ENCODE measurements at regions not wholly inside any gene's neighbourhood (a gene's known extent, or its start where the extent isn't known, plus 50 kb on each side); places are given as distances from the start of the nearest gene placed in this dataset.
A peak's percentile ranks its signal among the peaks of the same experiment; 100 is the strongest.
"Not testable (repeated sequence)": the region's sequence is repeated elsewhere in the genome, so short reads cannot be mapped to it uniquely, and the experiment has no call there.

- H3K27me3 ChIP-seq = no peaks in the 10 kb centered on the region
- no peaks in the 10 kb centered on the region for H3K9me3 ChIP-seq
- ATAC-seq (no peak), DNase-seq (no peak)
- H3K27ac ChIP-seq = no peak overlapping the region
- no peaks in the 10 kb centered on the region for H3K4me1 ChIP-seq
- no peak for TF ChIP-seq POLR2A (IDR thresholded peaks at IDR 0.05)
- no peak for TF ChIP-seq CTCF (IDR thresholded peaks at IDR 0.05)
- WGBS, 4 donors = 82 to 97% (median 89%) methylated on average over 1 of the region's 1 CpG
- no peaks in the 10 kb centered on the region for H3K36me3 ChIP-seq
- intact Hi-C loops (cut with DNase I) = no loop called here
- no peak overlapping the region for H3K4me3 ChIP-seq
Measured at GRCh38 chr2:185984670-185985069, 246.1 kb downstream of the FSIP2 start.

GRCh38 chr2:185988907-185989306 lies 250.3 kb downstream of the FSIP2 start:
- DNase-seq; H3K36me3 ChIP-seq; intact Hi-C loops (cut with DNase I); H3K9me3 ChIP-seq; H3K4me3 ChIP-seq; H3K27me3 ChIP-seq; H3K4me1 ChIP-seq; H3K27ac ChIP-seq; ATAC-seq: not testable (repeated sequence)
- 88 to 90% (median 89%) methylated on average over 5 of the region's 5 CpGs for WGBS, 4 donors

GRCh38 chr2:185990861-185991525 lies 252.4 kb downstream of the FSIP2 start:
- no peaks in the 10 kb centered on the region for H3K4me1 ChIP-seq
- no peak for TF ChIP-seq POLR2A (IDR thresholded peaks at IDR 0.05)
- TF ChIP-seq CTCF (IDR thresholded peaks at IDR 0.05) = no peak
- DNase-seq (no peak), ATAC-seq (peak in 1 of 4 donors; percentile 29)
- 82 to 89% (median 84%) methylated on average over 6 of the region's 6 CpGs for WGBS, 4 donors
- peaks cover 0 to 6% (median 0%) of the 10 kb centered on the region in 9 donors for H3K36me3 ChIP-seq
- peaks cover 0 to 4% (median 0%) of the 10 kb centered on the region in 12 donors for H3K9me3 ChIP-seq
- no peaks in the 10 kb centered on the region for H3K27me3 ChIP-seq
- no peak overlapping the region for H3K4me3 ChIP-seq
- H3K27ac ChIP-seq = no peak overlapping the region
- intact Hi-C loops (cut with DNase I) = no loop called here

GRCh38 chr2:185998562-185999070 lies 260.0 kb downstream of the FSIP2 start:
- WGBS, 4 donors = 89 to 95% (median 90%) methylated on average over 2 of the region's 2 CpGs
- intact Hi-C loops (cut with DNase I) = no loop called here
- Histone ChIP-seq H3K27ac (no peak overlapping the region), H3K4me1 (no peaks in the 10 kb centered on the region), H3K4me3 (no peak overlapping the region), H3K36me3 (no peaks in the 10 kb centered on the region), H3K27me3 (no peaks in the 10 kb centered on the region), H3K9me3 (no peaks in the 10 kb centered on the region)
- ATAC-seq (no peak), DNase-seq (no peak)
- TF ChIP-seq POLR2A (IDR thresholded peaks at IDR 0.05) (no peak), CTCF (IDR thresholded peaks at IDR 0.05) (no peak)

GRCh38 chr2:186009341-186009740 lies 270.7 kb downstream of the FSIP2 start:
- ATAC-seq (no peak), DNase-seq (no peak)
- 73 to 81% (median 79%) methylated on average over 2 of the region's 2 CpGs for WGBS, 4 donors
- TF ChIP-seq CTCF (IDR thresholded peaks at IDR 0.05) (no peak), POLR2A (IDR thresholded peaks at IDR 0.05) (no peak)
- Histone ChIP-seq H3K9me3 (peaks cover 0 to 55% (median 15%) of the 10 kb centered on the region in 12 donors), H3K27me3 (no peaks in the 10 kb centered on the region), H3K4me3 (no peak overlapping the region), H3K4me1 (no peaks in the 10 kb centered on the region), H3K36me3 (no peaks in the 10 kb centered on the region), H3K27ac (no peak overlapping the region)
- intact Hi-C loops (cut with DNase I) = no loop called here
